ENCODE measurements at regions not wholly inside any gene's neighbourhood (a gene's known extent, or its start where the extent isn't known, plus 50 kb on each side); places are given as distances from the start of the nearest gene placed in this dataset.

DNA sequence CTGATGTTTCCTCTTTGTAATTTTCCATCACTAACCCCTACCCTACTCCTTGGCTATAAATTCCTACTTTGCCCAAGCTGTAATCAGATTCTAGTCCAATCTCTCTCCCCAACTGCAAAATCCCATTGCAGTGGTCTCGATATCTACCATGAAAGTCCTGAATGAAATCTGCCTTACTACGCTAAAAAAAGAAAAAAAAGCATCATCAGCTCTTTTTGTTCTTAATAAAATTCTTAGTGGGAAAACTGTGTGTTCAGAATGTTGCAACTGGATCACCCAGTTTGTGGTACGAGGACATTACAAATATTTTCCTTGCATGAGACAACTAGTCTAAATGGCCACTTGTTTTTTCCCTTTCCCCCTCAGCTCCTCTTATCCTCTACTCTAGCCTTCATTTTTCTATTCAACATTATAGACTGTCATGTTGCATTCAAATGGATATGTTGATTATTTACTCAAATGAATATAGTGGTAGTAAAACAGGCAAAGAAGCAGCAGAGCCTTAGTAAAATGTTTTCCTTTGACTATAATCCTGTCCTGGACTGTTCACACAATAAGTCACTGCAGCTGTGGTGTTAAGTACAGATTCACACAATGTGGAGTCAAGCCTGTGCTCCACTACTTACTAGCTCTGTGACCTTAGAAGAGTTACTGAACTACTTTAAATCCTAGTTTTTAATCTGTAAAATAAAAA, 527.1 kb upstream of the MARCKS start:
- CTCF ChIA-PET = interaction anchor here (0.7 to 2.2 kb wide), 2 partner anchors 12 to 22 kb away, joined by 3 to 6 read pairs; no protein-coding TSS in a partner anchor
- no peaks in the 10 kb centered on the region for H3K4me1 ChIP-seq (ENCODE audit: control insufficient read depth, extremely low read depth, insufficient read depth, low read length)
- H3K4me2 ChIP-seq (ENCODE audit: insufficient read depth, low read length) = no peak overlapping the region
- DNase-seq (ENCODE audit: low read depth, low spot score) = no peak
- no peaks in the 10 kb centered on the region for H3K27me3 ChIP-seq (ENCODE audit: control insufficient read depth in 2 of 2, insufficient read depth in 2 of 2, low read length in 2 of 2)
- POLR2A ChIA-PET = no interaction called here
- no peaks in the 10 kb centered on the region for H3K9me3 ChIP-seq (replicated peaks; ENCODE audit: control insufficient read depth, insufficient read depth, low read length)
- no TSS peak for BruUV-seq (replicated peaks)
- no peaks in the 10 kb centered on the region for H3K79me2 ChIP-seq (ENCODE audit: control insufficient read depth, insufficient read depth, low read length)
- no peaks in the 10 kb centered on the region for H3K36me3 ChIP-seq (ENCODE audit: control insufficient read depth in 2 of 2, extremely low read depth in 1 of 2, insufficient read depth in 2 of 2, low read length in 2 of 2)
- dilution Hi-C loops (cut with MboI; ENCODE audit: extremely low pct_ligation_motif_present, low sequenced_read_pairs) = no loop called here
- FAIRE-seq = no peak
- no peak overlapping the region for H2AFZ ChIP-seq (ENCODE audit: low read depth, low read length)
- no peaks in the 10 kb centered on the region for H4K20me1 ChIP-seq (replicated peaks; ENCODE audit: control insufficient read depth, extremely low read depth, insufficient read depth, low read length)
- no peak for TF ChIP-seq JUN (IDR thresholded peaks at IDR 0.05; ENCODE audit: borderline replicate concordance, insufficient read depth, insufficient read length, low read depth)
- no peak for TF ChIP-seq POLR2AphosphoS5 (IDR thresholded peaks at IDR 0.05; ENCODE audit: insufficient read depth, low read depth, low read length)
- no peak for TF ChIP-seq GATA2 (IDR thresholded peaks at IDR 0.05; ENCODE audit: insufficient read depth, insufficient read length, low read depth, low read length)
- no peak for TF ChIP-seq FOS (IDR thresholded peaks at IDR 0.05; ENCODE audit: borderline replicate concordance, insufficient read depth, low read length)
- TF ChIP-seq EZH2 (IDR thresholded peaks at IDR 0.05; ENCODE audit: borderline replicate concordance, low read depth, low read length, severe bottlenecking) = no peak
- TF ChIP-seq, protein P1, sequence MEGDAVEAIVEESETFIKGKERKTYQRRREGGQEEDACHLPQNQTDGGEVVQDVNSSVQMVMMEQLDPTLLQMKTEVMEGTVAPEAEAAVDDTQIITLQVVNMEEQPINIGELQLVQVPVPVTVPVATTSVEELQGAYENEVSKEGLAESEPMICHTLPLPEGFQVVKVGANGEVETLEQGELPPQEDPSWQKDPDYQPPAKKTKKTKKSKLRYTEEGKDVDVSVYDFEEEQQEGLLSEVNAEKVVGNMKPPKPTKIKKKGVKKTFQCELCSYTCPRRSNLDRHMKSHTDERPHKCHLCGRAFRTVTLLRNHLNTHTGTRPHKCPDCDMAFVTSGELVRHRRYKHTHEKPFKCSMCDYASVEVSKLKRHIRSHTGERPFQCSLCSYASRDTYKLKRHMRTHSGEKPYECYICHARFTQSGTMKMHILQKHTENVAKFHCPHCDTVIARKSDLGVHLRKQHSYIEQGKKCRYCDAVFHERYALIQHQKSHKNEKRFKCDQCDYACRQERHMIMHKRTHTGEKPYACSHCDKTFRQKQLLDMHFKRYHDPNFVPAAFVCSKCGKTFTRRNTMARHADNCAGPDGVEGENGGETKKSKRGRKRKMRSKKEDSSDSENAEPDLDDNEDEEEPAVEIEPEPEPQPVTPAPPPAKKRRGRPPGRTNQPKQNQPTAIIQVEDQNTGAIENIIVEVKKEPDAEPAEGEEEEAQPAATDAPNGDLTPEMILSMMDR (IDR thresholded peaks at IDR 0.05; ENCODE audit: extremely low read depth in 1 of 2, insufficient read depth in 1 of 2, low read depth in 1 of 2, low read length in 2 of 2) = no peak
- TF ChIP-seq MYC (IDR thresholded peaks at IDR 0.05; ENCODE audit: low read depth, low read length) = no peak
- TF ChIP-seq POLR2A (IDR thresholded peaks at IDR 0.05; ENCODE audit: low read depth, low read length) = no peak
- TF ChIP-seq, protein P2, sequence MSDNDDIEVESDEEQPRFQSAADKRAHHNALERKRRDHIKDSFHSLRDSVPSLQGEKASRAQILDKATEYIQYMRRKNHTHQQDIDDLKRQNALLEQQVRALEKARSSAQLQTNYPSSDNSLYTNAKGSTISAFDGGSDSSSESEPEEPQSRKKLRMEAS (IDR thresholded peaks at IDR 0.05; ENCODE audit: insufficient read depth, insufficient read length) = no peak
- intact Hi-C loops (cut with micrococcal nuclease) = no loop called here
- no peak overlapping the region for H3K27ac ChIP-seq (ENCODE audit: insufficient read depth, low read depth, low read length)
- no peak overlapping the region for H3K4me3 ChIP-seq (replicated peaks in 1 of 3; ENCODE audit: insufficient read depth in 1 of 3, low read depth in 1 of 3, low read length in 3 of 3)
- no peak overlapping the region for H3K9ac ChIP-seq (replicated peaks; ENCODE audit: extremely low read depth, insufficient read depth, low read length)
- no peaks in the 10 kb centered on the region for H3K9me1 ChIP-seq (replicated peaks; ENCODE audit: control insufficient read depth, extremely low read depth, insufficient read depth, low read length)

All from endothelial cell of umbilical vein (primary cell).